Muscle layer of colon (tissue), 2 donors: ENCODE measurements at regions not wholly inside any gene's neighbourhood (a gene's known extent, or its start where the extent isn't known, plus 50 kb on each side); places are given as distances from the start of the nearest gene placed in this dataset.
"Not testable (repeated sequence)": the region's sequence is repeated elsewhere in the genome, so short reads cannot be mapped to it uniquely, and the experiment has no call there.

Experiments
- H3K27ac ChIP-seq: one replicate; pipeline ENCODE4 v1.7.0; 2013; ENCODE audit warnings: low read depth, mild to moderate bottlenecking, low read length, moderate library complexity
- H3K27me3 ChIP-seq, 2 donors: one replicate each; pipeline ENCODE4 v1.7.0; 2013; ENCODE audit warnings: low read length in 2 of 2, mild to moderate bottlenecking in 2 of 2; ENCODE audit not compliant: insufficient read depth in 2 of 2, control insufficient read depth in 1 of 2
- H3K36me3 ChIP-seq: one replicate; pipeline ENCODE4 v1.7.0; 2013; ENCODE audit warnings: mild to moderate bottlenecking, low read length; ENCODE audit not compliant: insufficient read depth
- H3K4me1 ChIP-seq: one replicate; pipeline ENCODE4 v1.7.0; 2013; ENCODE audit warnings: mild to moderate bottlenecking, low read length; ENCODE audit not compliant: insufficient read depth
- H3K4me3 ChIP-seq, 2 donors: one replicate each; pipeline ENCODE4 v1.7.0; 2013; ENCODE audit warnings: low read length in 2 of 2, low read depth in 1 of 2, mild to moderate bottlenecking in 1 of 2, moderate library complexity in 1 of 2
- H3K9ac ChIP-seq: one replicate; pipeline ENCODE4 v1.7.0; 2013; ENCODE audit warnings: low read length
- H3K9me3 ChIP-seq: one replicate; pipeline ENCODE4 v1.7.0; 2013; ENCODE audit warnings: mild to moderate bottlenecking, low read length
- donor health status: abdominal sarcoma.
- donor health status: Adenocarcinoma of cecum.

DNA sequence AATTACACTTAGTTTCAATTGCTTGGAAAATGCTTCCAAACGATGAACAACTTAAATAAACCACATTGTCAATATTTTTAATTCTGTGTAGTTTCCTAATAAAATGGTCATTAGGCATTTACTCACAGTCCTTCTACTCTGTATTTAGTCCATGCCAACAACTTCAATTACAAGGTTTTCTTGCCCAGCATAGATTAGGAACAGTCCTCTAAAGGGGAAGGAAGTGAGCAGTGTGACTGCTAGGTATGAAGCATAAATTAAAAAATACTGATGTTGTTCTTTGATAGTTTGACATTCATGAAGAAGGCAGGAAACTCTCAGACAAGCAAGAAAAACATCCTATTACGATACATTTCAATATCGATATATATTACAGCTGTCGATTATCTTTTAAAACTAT, 716.0 kb upstream of the PCDH9 start:
- no peak overlapping the region for H3K9ac ChIP-seq
- H3K4me3 ChIP-seq = no peak overlapping the region
- no peaks in the 10 kb centered on the region for H3K9me3 ChIP-seq
- H3K27me3 ChIP-seq = no peaks in the 10 kb centered on the region
- no peaks in the 10 kb centered on the region for H3K4me1 ChIP-seq
- no peaks in the 10 kb centered on the region for H3K36me3 ChIP-seq
- H3K27ac ChIP-seq = no peak overlapping the region

DNA sequence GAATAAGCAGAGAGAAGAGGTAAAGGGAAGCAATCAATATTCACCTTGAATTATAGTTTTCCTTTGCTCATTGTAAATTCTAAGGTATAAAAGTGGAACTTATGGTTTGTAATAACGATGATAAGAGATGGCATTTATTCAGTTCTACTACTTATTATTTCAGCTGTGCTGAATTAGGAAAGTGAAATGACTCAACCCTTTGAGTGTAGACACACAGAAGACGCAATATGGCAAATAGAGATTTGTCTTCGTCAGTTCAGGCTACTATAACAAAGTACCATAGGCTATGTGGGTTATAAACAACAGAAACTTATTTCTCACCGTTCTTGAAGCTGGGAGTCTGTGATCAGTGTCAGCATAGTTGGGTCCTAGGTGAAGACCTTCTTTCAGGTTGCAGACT, 713.0 kb upstream of the PCDH9 start:
- Histone ChIP-seq H3K27ac (no peak overlapping the region), H3K4me1 (no peaks in the 10 kb centered on the region), H3K9me3 (no peaks in the 10 kb centered on the region), H3K9ac (no peak overlapping the region), H3K36me3 (no peaks in the 10 kb centered on the region), H3K4me3 (no peak overlapping the region), H3K27me3 (no peaks in the 10 kb centered on the region)

DNA sequence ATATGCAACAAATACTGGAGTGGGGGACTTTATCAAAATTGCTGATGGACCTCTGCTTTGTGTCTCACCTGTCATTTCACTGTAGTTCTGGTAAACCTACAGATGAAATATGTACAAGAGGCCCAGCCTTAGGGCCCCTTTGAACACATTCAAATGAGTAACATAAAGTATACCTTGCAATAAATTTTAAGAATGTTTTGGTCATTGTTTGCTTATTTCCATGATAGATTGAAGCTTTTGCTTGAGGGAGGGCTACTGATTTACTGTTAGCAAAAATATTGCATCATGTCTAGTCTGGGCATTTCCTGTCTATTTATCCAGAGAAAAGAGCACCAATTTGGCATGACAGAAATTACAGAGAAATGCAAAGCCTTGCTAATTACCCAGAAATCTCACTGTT, 705.5 kb upstream of the PCDH9 start:
- Histone ChIP-seq H3K27ac (no peak overlapping the region), H3K36me3 (no peaks in the 10 kb centered on the region), H3K9ac (no peak overlapping the region), H3K4me1 (no peaks in the 10 kb centered on the region), H3K4me3 (no peak overlapping the region), H3K27me3 (no peaks in the 10 kb centered on the region), H3K9me3 (no peaks in the 10 kb centered on the region)

DNA sequence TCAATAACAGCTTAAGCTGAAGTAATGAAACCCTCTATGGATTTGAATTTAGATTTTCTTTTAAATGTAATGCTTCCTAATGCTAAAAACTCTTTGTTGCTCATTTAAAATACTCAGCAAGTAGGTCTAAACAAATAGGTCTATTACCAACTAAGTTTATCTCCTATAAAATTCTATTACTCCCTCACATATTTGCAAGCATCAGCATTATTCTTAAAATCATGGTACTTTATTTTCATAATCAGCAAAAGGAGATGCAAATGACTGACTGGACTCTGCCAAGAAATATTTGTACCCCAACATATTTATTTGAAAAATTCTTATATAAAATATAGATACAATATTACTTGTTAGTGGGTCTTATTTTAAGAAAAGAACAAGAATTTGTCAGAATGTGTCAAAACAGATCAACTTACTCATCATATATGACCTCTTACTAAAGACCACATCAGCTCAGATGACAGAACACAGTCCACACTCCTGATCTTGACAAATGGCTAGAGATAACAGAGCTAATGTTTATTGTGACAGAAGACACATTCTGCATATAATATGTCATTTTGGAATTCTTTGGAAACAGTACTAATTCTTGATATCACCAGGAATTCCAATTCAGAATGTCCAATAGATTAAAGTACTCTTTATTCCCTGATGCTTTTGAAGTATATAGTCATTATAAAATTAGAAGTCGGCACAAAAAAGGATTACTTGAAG, 704.6 kb upstream of the PCDH9 start:
- Histone ChIP-seq H3K27me3 (no peaks in the 10 kb centered on the region), H3K9ac (no peak overlapping the region), H3K4me3 (no peak overlapping the region), H3K9me3 (no peaks in the 10 kb centered on the region), H3K27ac (no peak overlapping the region), H3K36me3 (no peaks in the 10 kb centered on the region), H3K4me1 (no peaks in the 10 kb centered on the region)

DNA sequence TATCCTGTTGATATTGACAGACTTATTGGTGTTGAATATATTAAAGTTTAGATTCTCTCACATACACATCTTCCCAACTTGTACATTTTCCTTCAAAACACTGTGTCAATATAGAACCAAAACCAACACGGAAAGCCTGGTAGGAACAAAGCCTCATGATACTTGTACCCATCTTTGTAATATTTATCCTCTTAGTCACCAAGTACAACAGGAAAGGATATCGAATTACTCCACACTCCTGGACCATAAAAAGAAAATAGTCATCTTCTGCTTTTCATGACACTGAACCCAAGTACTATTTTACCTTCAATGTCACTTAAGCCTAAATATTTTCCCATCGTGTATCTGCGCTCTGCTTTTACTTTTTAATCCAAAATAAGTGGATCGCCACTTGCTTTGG, 702.9 kb upstream of the PCDH9 start:
- no peaks in the 10 kb centered on the region for H3K36me3 ChIP-seq

DNA sequence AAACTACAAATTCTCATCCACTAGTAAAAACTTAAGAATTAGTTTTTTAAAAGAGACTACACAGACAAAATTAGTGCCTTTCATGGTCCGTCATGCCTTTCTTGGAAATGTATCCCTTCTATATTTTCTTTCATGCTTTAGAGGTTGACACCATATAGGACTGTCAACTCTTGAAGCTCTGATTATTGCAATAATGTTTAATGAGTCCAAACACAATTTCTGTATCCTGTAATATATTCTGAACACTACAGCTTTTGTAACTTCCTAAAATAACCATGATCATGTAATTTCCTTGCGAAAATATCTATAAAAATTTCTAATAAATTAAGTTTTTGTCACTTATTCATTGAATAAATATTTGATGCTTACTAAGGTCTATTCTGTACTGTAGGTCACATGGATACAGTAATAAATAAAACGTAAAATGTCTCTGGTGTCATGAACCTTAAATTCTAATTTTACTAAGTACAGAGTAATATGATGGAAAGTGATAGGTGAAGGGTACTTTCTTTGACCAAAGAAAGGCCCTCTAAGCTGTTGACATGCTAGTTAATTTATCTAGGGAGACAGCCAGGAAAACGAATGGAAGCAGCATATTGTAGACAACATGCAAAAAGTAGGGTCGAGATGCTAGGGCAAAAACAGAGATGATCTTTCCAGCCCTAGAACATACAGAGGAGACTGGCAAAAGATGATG, 687.3 kb upstream of the PCDH9 start:
- Histone ChIP-seq H3K9me3 (no peaks in the 10 kb centered on the region), H3K9ac (no peak overlapping the region), H3K4me3 (no peak overlapping the region), H3K4me1 (no peaks in the 10 kb centered on the region), H3K36me3 (no peaks in the 10 kb centered on the region), H3K27ac (no peak overlapping the region), H3K27me3 (no peaks in the 10 kb centered on the region)

More for the DNA sequence above, 702.9 kb upstream of the PCDH9 start:
- no peaks in the 10 kb centered on the region for H3K9me3 ChIP-seq
- no peaks in the 10 kb centered on the region for H3K27me3 ChIP-seq
- H3K4me1 ChIP-seq = no peaks in the 10 kb centered on the region
- H3K4me3 ChIP-seq = no peak overlapping the region
- no peak overlapping the region for H3K27ac ChIP-seq
- H3K9ac ChIP-seq = no peak overlapping the region

DNA sequence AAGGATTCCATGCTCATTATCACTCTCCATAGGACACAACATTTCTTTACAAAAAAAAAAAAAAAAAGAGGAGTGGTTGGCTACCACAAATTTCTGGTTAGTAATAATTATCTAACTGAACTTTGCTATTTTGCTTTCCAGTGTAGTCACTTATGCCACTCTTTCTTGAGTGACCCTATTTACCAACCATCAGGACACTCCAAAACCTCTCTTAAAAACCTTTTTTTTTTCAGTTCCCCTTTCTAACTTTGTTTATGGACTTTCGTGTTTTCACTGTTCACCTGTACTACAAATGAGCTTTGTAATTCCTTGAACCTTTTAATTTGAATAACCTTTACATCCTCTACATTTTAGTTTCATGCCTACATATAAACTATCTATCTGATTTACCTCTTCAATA, 686.5 kb upstream of the PCDH9 start:
- H3K27ac ChIP-seq = no peak overlapping the region
- H3K36me3 ChIP-seq = no peaks in the 10 kb centered on the region
- H3K4me3 ChIP-seq = no peak overlapping the region
- H3K9ac ChIP-seq = no peak overlapping the region
- H3K4me1 ChIP-seq = no peaks in the 10 kb centered on the region
- no peaks in the 10 kb centered on the region for H3K27me3 ChIP-seq
- H3K9me3 ChIP-seq = no peaks in the 10 kb centered on the region

DNA sequence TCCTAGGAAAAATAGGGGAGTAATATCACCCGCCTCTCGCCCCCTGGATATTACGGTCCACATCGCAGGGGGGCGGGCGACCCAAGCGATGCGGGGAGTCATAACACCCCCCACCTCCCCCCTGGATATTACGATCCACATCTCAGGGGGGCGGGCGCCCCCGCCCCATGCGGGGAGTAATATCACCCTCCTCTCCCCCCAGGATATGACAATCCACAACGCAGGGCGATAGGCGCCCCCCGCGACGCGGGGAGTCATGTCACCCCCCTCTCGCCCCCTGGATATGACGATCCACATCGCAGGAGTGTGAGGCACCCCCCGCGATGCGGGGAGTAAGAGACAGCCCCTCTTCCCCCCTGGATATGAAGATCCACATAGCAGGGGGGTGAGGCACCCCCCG, 684.4 kb upstream of the PCDH9 start:
- no peaks in the 10 kb centered on the region for H3K36me3 ChIP-seq
- no peaks in the 10 kb centered on the region for H3K27me3 ChIP-seq
- no peak overlapping the region for H3K27ac ChIP-seq
- H3K4me3 ChIP-seq = no peak overlapping the region
- H3K4me1 ChIP-seq = no peaks in the 10 kb centered on the region
- no peaks in the 10 kb centered on the region for H3K9me3 ChIP-seq
- no peak overlapping the region for H3K9ac ChIP-seq

DNA sequence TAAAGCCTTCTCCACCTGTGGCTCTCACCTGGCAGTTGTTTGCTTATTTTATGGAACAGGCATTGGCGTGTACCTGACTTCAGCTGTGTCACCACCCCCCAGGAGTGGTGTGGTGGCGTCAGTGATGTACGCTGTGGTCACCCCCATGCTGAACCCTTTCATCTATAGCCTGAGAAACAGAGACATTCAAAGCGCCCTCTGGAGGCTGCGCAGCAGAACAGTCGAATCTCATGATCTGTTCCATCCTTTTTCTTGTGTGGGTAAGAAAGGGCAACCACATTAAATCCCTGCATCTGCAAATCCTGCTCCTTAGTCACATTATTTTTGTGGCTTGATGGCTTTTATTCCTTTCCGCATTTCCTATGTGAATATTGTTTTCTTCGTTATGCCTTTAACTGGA, 672.8 kb upstream of the PCDH9 start:
- not testable (repeated sequence) for H3K36me3 ChIP-seq, H3K27ac ChIP-seq, H3K9ac ChIP-seq, H3K4me1 ChIP-seq, H3K4me3 ChIP-seq, H3K27me3 ChIP-seq, H3K9me3 ChIP-seq

DNA sequence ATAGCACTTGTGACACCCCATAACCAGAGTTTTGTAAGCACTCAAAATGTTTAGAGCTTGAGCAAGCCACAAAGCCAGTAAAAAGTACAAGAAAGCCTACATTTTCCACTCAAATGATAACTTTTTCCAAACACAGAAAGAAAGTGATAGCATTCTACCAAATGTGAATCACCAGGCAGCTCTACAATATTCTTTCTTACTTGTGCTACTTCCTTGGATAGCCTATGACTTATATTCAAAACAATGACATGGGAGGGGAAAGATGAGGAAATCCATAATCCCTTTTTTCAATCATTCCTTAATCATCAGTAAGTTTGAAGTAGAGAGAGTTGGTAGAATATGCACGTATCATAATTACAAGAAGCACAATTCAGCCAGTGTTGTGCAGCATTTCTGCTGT, 650.8 kb upstream of the PCDH9 start:
- Histone ChIP-seq H3K9me3 (no peaks in the 10 kb centered on the region), H3K27me3 (no peaks in the 10 kb centered on the region)

DNA sequence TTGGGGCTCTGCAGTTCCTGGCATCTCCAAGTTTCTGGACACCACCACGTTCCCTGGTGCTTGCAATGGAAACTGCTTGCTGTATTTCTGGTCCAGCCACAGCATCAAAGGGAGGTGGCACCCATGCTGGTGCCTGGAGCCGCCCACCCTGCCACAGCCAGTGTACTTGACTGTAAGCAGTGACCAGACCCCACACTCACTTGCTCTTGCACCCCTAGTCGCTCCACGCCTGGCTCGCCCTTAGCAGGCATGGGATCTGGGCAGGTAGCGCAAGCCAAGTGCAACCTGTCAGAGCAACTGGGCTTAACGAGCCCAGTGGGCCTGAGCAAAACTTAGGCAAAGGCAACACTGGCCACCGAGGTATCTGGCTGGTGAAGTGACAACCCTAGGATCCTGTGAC, 648.2 kb upstream of the PCDH9 start:
- Histone ChIP-seq H3K27ac (no peak overlapping the region), H3K27me3 (no peaks in the 10 kb centered on the region), H3K9me3 (no peaks in the 10 kb centered on the region), H3K4me1 (no peaks in the 10 kb centered on the region), H3K36me3 (no peaks in the 10 kb centered on the region), H3K4me3 (no peak overlapping the region), H3K9ac (no peak overlapping the region)

More for the DNA sequence above, 650.8 kb upstream of the PCDH9 start:
- no peak overlapping the region for H3K9ac ChIP-seq
- H3K4me1 ChIP-seq = no peaks in the 10 kb centered on the region
- no peak overlapping the region for H3K4me3 ChIP-seq
- no peak overlapping the region for H3K27ac ChIP-seq
- H3K36me3 ChIP-seq = no peaks in the 10 kb centered on the region

DNA sequence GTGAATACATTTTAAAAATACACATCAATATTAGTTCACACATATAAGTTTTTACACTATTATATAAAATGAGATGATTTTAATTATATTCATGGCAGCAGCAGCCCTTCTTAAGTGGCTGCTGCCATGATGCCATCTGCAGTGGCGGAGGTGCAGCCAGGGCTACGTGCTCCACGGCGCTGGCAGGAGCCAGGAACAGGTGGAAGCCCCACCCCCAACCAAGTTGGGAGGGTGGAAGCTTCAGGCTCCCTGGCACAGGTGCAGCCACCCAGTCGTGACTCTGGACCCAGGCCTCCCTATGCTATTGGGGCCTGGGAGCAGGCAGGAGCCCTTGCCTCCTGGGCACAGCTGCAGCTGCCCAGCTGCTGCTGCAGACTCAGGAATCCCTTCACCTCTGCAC, 646.9 kb upstream of the PCDH9 start:
- no peaks in the 10 kb centered on the region for H3K9me3 ChIP-seq
- H3K36me3 ChIP-seq = no peaks in the 10 kb centered on the region
- H3K27ac ChIP-seq = no peak overlapping the region
- H3K4me3 ChIP-seq = no peak overlapping the region
- no peaks in the 10 kb centered on the region for H3K4me1 ChIP-seq
- no peak overlapping the region for H3K9ac ChIP-seq
- H3K27me3 ChIP-seq = no peaks in the 10 kb centered on the region
